ENCODE measurements at regions not wholly inside any gene's neighbourhood (a gene's known extent, or its start where the extent isn't known, plus 50 kb on each side); places are given as distances from the start of the nearest gene placed in this dataset.
"Not testable (repeated sequence)": the region's sequence is repeated elsewhere in the genome, so short reads cannot be mapped to it uniquely, and the experiment has no call there.

DNA sequence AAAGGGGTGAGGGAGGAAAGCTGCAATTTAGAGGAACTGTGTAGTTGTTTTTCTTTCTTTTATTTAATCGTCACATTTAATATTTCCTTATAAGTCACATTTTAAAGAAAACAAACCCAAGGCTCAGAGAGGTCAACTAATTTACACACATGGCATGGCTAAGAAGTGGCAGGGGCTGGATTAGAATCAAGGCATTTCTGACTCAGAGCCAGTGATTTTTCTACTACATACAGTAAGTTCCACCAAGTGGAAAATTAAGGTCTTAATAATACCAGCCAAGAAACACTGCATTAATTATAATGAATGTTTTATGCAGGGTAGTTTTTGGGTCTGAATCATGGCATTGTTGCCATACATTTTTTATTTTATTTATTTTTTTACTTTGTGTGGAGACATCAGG is 607.7 kb upstream of the CITED2 start:
- Histone ChIP-seq H3K27ac (ENCODE audit: low read depth, low read length) (peak overlapping the region; percentile 66), H3K4me1 (ENCODE audit: insufficient read depth, low read length) (peaks cover 40% of the 10 kb centered on the region), H3K36me3 (ENCODE audit: insufficient read depth, low read length) (no peaks in the 10 kb centered on the region), H3K4me3 (ENCODE audit: low read length) (no peak overlapping the region), H3K9me3 (ENCODE audit: insufficient read depth, low read depth, low read length) (no peaks in the 10 kb centered on the region), H3K27me3 (ENCODE audit: insufficient read depth, low read length) (no peaks in the 10 kb centered on the region), H3K9ac (ENCODE audit: low read depth, low read length) (peak overlapping the region; percentile 38; the same call in 1 of the 2 replicates)
- WGBS, result no CpG with 5 or more reads among the region's 1 CpG

DNA sequence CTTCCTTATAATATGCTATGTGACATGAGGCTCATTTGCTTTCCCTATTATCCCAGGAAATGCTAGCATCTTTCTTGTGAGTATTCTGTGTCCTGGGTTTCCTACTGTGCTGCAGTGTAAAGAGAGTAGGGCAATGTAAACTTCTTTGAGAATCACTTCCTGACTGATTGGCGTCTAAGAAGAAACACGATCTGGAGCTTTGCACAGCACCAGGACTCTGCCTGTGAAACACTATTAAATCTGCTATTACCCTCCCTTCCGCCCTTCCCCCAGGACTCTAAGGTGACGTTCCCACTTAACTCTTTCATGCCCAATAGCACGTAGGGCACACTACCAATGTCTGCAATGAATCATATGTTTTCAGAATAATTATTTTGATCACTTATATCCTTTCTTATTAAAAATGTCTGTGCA is 607.3 kb upstream of the CITED2 start:
- peak overlapping the region; percentile 38; the same call in 1 of the 2 replicates for H3K9ac ChIP-seq (ENCODE audit: low read depth, low read length)
- H3K9me3 ChIP-seq (ENCODE audit: insufficient read depth, low read depth, low read length), result no peaks in the 10 kb centered on the region
- no peaks in the 10 kb centered on the region for H3K36me3 ChIP-seq (ENCODE audit: insufficient read depth, low read length)
- H3K4me3 ChIP-seq (ENCODE audit: low read length), result no peak overlapping the region
- peak overlapping the region; percentile 66 for H3K27ac ChIP-seq (ENCODE audit: low read depth, low read length)
- no peaks in the 10 kb centered on the region for H3K27me3 ChIP-seq (ENCODE audit: insufficient read depth, low read length)
- H3K4me1 ChIP-seq (ENCODE audit: insufficient read depth, low read length), result peaks cover 40% of the 10 kb centered on the region
- WGBS, result 5% methylated on average over 5 of the region's 5 CpGs

DNA sequence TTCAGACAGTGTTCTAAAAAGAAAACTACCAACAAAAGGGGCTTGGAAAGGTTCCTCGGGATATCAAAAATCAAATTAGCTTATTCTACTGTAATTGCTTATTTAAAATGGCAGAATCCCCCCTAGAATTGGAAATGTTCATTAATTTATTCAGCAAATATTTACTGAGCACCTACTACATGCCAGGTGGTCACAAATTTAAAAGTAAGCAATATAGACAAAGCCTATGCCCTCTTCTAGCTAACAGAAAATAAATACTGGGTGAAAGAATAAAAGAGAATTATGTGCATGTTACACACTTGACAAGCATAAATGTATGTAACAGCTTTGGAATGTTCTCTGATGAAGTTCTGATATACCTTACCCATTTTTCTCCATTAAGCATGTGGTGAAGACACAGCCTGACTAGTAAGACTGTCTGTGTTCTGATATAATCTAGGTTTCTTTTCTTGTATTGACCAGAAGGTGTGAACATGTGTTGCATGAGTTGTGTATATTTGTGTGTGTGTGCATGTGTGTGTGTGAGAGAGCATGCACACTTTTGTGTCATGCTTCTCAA is 606.7 kb upstream of the CITED2 start:
- peak overlapping the region; percentile 66; the same call in 1 of the 2 replicates for H3K27ac ChIP-seq (ENCODE audit: low read depth, low read length)
- peaks cover 40% of the 10 kb centered on the region for H3K4me1 ChIP-seq (ENCODE audit: insufficient read depth, low read length)

DNA sequence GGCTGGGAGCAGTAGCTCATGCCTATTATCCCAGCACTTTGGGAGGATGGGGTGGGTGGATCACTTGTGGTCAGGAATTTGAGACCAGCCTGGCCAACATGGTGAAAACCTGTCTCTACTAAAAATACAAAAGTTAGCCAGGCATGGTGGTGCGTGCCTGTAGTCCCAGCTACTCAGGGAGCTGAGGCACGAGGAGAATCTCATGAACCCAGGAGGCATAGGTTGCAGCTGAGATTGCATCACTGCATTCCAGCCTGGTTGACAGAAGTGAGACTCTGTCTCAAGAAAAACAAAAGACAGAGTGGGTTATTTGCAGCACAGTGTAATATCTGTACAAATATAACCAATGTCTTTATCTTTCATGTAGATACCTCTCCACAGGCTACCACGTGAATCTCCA is 606.2 kb upstream of the CITED2 start:
- H3K9me3 ChIP-seq (ENCODE audit: insufficient read depth, low read depth, low read length); H3K4me3 ChIP-seq (ENCODE audit: low read length); H3K9ac ChIP-seq (ENCODE audit: low read depth, low read length); H3K36me3 ChIP-seq (ENCODE audit: insufficient read depth, low read length); H3K27ac ChIP-seq (ENCODE audit: low read depth, low read length); H3K27me3 ChIP-seq (ENCODE audit: insufficient read depth, low read length): not testable (repeated sequence)
- 68% methylated on average over 3 of the region's 3 CpGs for WGBS
- peaks cover 40% of the 10 kb centered on the region for H3K4me1 ChIP-seq (ENCODE audit: insufficient read depth, low read length)

More for the DNA sequence above, 606.7 kb upstream of the CITED2 start:
- H3K9ac ChIP-seq (ENCODE audit: low read depth, low read length), result no peak overlapping the region
- H3K9me3 ChIP-seq (ENCODE audit: insufficient read depth, low read depth, low read length), result no peaks in the 10 kb centered on the region
- H3K27me3 ChIP-seq (ENCODE audit: insufficient read depth, low read length), result no peaks in the 10 kb centered on the region
- H3K4me3 ChIP-seq (ENCODE audit: low read length), result no peak overlapping the region
- no peaks in the 10 kb centered on the region for H3K36me3 ChIP-seq (ENCODE audit: insufficient read depth, low read length)
- WGBS, result 83% methylated on average over 1 of the region's 1 CpG

DNA sequence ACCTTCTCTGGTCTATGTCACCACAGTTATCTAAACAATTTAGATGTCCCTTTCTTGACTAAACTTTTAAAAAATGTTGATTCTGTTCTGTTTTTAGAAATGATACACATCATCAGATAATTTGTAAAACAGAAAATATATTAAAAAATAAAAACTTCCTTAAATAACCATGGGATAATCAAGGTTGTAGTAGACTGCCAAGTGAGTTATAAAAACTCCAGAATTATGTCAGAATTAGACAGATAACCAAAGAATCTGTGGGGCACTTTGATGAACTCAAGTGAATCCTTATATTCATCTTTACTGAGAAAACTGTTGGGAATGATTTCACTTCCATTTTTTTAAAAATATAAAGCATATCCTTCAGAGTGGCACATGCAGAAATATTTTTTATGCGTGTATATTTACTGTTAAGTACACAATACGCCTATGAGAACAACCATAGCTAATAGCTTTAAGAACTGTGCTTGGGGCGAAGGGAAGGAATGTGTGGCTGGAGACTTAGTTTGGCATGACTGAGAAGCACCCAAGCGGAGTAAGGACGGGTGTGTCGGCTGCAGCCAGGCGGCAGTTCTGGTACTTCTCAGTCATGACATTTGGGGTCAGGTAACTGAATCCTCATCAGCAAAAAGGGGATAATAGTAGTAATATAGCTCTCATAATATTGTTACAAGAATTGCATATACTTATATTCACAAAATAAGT is 604.7 kb upstream of the CITED2 start:
- Histone ChIP-seq H3K9me3 (ENCODE audit: insufficient read depth, low read depth, low read length) (no peaks in the 10 kb centered on the region), H3K4me3 (ENCODE audit: low read length) (no peak overlapping the region), H3K36me3 (ENCODE audit: insufficient read depth, low read length) (no peaks in the 10 kb centered on the region), H3K4me1 (ENCODE audit: insufficient read depth, low read length) (peaks cover 40% of the 10 kb centered on the region), H3K9ac (ENCODE audit: low read depth, low read length) (no peak overlapping the region), H3K27me3 (ENCODE audit: insufficient read depth, low read length) (no peaks in the 10 kb centered on the region), H3K27ac (ENCODE audit: low read depth, low read length) (no peak overlapping the region)
- 92% methylated on average over 7 of the region's 7 CpGs for WGBS

DNA sequence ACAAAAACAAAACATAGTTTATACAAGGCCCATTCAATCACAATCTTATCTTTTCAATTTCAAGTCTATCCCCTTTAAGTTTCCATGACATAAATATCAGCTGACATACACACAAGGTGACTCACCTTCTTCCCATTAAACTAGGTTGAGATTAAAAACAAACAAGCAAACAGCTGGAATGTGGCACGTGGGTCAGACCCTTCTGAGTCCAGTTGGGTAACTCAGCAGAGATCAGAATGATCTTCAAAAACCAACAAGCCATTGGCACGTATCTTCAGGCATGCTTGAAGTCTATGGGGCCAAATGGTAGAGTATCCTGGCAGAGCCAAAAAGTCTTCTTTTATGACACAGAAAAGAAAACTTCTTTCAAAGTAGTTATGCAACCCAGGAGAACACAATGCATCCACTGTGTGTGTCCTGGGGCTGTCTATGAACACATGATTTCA is 603.5 kb upstream of the CITED2 start:
- H3K36me3 ChIP-seq (ENCODE audit: insufficient read depth, low read length), result no peaks in the 10 kb centered on the region
- H3K9ac ChIP-seq (ENCODE audit: low read depth, low read length), result no peak overlapping the region
- H3K4me1 ChIP-seq (ENCODE audit: insufficient read depth, low read length), result peaks cover 33% of the 10 kb centered on the region
- H3K4me3 ChIP-seq (ENCODE audit: low read length), result no peak overlapping the region
- WGBS, result 63% methylated on average over 2 of the region's 2 CpGs
- no peak overlapping the region for H3K27ac ChIP-seq (ENCODE audit: low read depth, low read length)
- no peaks in the 10 kb centered on the region for H3K9me3 ChIP-seq (ENCODE audit: insufficient read depth, low read depth, low read length)
- H3K27me3 ChIP-seq (ENCODE audit: insufficient read depth, low read length), result no peaks in the 10 kb centered on the region

GRCh38 chr6:139973669-139974344 is 599.4 kb upstream of the CITED2 start:
- 94% methylated on average over 3 of the region's 3 CpGs for WGBS
- Histone ChIP-seq H3K9me3 (ENCODE audit: insufficient read depth, low read depth, low read length) (no peaks in the 10 kb centered on the region), H3K9ac (ENCODE audit: low read depth, low read length) (no peak overlapping the region), H3K4me1 (ENCODE audit: insufficient read depth, low read length) (0 out of 2 replicates have a peak, but pooled peaks cover 2% of the 10 kb centered on the region), H3K27ac (ENCODE audit: low read depth, low read length) (no peak overlapping the region), H3K36me3 (ENCODE audit: insufficient read depth, low read length) (no peaks in the 10 kb centered on the region), H3K27me3 (ENCODE audit: insufficient read depth, low read length) (no peaks in the 10 kb centered on the region), H3K4me3 (ENCODE audit: low read length) (no peak overlapping the region)

DNA sequence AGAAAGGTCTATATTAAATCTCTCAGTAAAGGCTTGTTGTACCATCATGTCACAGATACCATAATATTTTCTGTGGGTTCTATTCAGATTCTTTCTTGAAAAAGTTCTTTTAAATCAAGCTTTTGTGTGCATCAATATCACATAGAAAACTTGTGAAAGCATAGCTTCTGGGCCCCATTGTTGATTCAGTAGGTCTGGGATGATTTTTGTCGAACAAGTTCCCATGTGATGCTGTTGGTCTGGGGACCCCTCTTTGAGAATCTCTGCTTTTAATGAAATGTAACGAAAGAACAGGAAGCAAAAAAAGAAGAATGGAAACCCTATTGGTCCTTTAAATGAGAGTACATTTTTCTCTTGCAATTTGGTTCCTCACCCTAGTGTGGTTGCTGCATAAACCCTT is 597.7 kb upstream of the CITED2 start:
- no peak overlapping the region for H3K9ac ChIP-seq (ENCODE audit: low read depth, low read length)
- no peaks in the 10 kb centered on the region for H3K9me3 ChIP-seq (ENCODE audit: insufficient read depth, low read depth, low read length)
- WGBS, result 88% methylated on average over 2 of the region's 2 CpGs
- no peaks in the 10 kb centered on the region for H3K36me3 ChIP-seq (ENCODE audit: insufficient read depth, low read length)
- H3K4me3 ChIP-seq (ENCODE audit: low read length), result no peak overlapping the region
- no peak overlapping the region for H3K27ac ChIP-seq (ENCODE audit: low read depth, low read length)
- no peaks in the 10 kb centered on the region for H3K4me1 ChIP-seq (ENCODE audit: insufficient read depth, low read length)
- H3K27me3 ChIP-seq (ENCODE audit: insufficient read depth, low read length), result no peaks in the 10 kb centered on the region

DNA sequence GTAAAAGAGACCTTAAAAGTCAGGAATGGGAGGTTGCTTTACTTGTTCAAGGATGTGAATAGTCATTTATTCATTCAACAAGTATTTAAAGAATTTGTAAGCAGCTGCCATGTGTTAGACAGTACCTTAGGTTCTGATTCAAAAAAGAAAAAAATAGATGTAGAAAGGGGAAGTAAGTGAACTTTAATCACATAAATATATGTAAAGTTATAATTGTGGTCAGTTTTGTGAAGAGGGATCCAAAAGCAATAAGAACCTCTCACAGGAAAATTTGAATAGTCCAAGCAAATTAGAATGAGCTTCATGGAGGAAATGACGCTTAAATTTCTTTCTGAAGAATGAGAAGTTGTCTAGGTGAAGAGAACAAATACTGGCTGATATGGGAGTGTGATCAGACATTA is 596.1 kb upstream of the CITED2 start:
- Histone ChIP-seq H3K9ac (ENCODE audit: low read depth, low read length) (no peak overlapping the region), H3K27ac (ENCODE audit: low read depth, low read length) (no peak overlapping the region), H3K4me1 (ENCODE audit: insufficient read depth, low read length) (peaks cover 12% of the 10 kb centered on the region), H3K4me3 (ENCODE audit: low read length) (no peak overlapping the region), H3K36me3 (ENCODE audit: insufficient read depth, low read length) (no peaks in the 10 kb centered on the region), H3K27me3 (ENCODE audit: insufficient read depth, low read length) (no peaks in the 10 kb centered on the region), H3K9me3 (ENCODE audit: insufficient read depth, low read depth, low read length) (no peaks in the 10 kb centered on the region)
- 93% methylated on average over 1 of the region's 1 CpG for WGBS

DNA sequence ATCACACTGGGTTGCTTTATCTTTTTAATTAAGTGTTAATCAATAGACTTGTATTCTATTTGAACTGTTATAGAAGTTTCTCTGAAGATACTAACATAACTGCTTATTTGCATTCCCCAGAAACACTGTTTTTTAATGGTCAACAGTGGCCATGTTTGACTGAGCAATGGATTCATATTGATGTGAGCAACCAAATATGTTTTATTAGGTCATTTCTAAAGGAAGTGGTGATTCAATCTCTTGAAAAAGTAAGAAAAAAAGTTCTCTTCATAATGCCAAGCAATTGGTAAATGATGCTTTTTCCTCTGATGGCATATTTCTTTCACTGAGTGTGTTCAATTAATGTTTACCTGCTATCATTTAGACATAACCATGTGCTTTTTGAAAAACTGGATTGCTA is 593.0 kb upstream of the CITED2 start:
- Histone ChIP-seq H3K4me1 (ENCODE audit: insufficient read depth, low read length) (peaks cover 26% of the 10 kb centered on the region), H3K9ac (ENCODE audit: low read depth, low read length) (no peak overlapping the region), H3K27ac (ENCODE audit: low read depth, low read length) (no peak overlapping the region)

DNA sequence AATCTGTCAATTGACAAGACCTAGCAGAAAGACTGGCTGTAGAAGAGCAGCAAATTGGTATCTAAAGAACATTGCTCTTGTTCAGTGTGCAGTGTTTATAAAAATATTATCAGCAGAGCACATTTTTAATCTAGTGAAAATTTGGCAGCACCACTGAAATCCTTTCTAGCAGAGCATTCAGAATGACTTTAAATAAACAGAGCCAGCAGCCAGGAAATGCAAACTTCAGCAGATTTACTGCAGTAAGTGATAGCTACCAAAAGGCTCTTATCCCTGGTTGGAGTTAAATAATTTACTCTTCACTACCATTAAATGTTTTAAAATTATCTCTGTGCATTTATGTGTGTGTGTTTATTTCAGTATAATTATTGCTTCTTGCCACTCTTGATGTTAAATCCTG is 590.9 kb upstream of the CITED2 start:
- Histone ChIP-seq H3K9me3 (ENCODE audit: insufficient read depth, low read depth, low read length) (no peaks in the 10 kb centered on the region), H3K27ac (ENCODE audit: low read depth, low read length) (no peak overlapping the region), H3K9ac (ENCODE audit: low read depth, low read length) (no peak overlapping the region), H3K4me3 (ENCODE audit: low read length) (no peak overlapping the region), H3K36me3 (ENCODE audit: insufficient read depth, low read length) (no peaks in the 10 kb centered on the region), H3K27me3 (ENCODE audit: insufficient read depth, low read length) (no peaks in the 10 kb centered on the region), H3K4me1 (ENCODE audit: insufficient read depth, low read length) (peaks cover 26% of the 10 kb centered on the region)

More for the DNA sequence above, 593.0 kb upstream of the CITED2 start:
- no peak overlapping the region for H3K4me3 ChIP-seq (ENCODE audit: low read length)
- no peaks in the 10 kb centered on the region for H3K27me3 ChIP-seq (ENCODE audit: insufficient read depth, low read length)
- no peaks in the 10 kb centered on the region for H3K9me3 ChIP-seq (ENCODE audit: insufficient read depth, low read depth, low read length)
- H3K36me3 ChIP-seq (ENCODE audit: insufficient read depth, low read length), result no peaks in the 10 kb centered on the region
